Adrenal gland (tissue), 9 donors: ENCODE measurements at regions not wholly inside any gene's neighbourhood (a gene's known extent, or its start where the extent isn't known, plus 50 kb on each side); places are given as distances from the start of the nearest gene placed in this dataset.

Experiments
- DNase-seq, 7 donors: peaks; one replicate each; pipeline ENCODE4 v3.0.0-alpha.2; 2019 to 2020
- H3K27ac ChIP-seq, 5 donors: fragments of 200-600 bp; sonication (generic) in 4 of 5; 1 replicate in 3 of 5; 2 replicates in 2 of 5; pipeline versions ENCODE4 v1.5.1 to v1.8.0; 2016 to 2020; ENCODE audit warnings: mild to moderate bottlenecking in 1 of 5
- H3K27me3 ChIP-seq: fragments of 200-600 bp; 2 replicates; pipeline ENCODE4 v1.8.0; 2021
- H3K36me3 ChIP-seq, 2 donors: fragments of 200-600 bp; replicated peaks in 1 of 2; 1 replicate in 1 of 2; 2 replicates in 1 of 2; pipeline versions ENCODE4 v1.5.1 to v1.8.0; 2018 to 2022
- H3K4me1 ChIP-seq, 2 donors: fragments of 200-600 bp; replicated peaks in 1 of 2; 1 replicate in 1 of 2; 2 replicates in 1 of 2; pipeline versions ENCODE4 v1.5.1 to v1.8.0; 2018 to 2021
- H3K4me3 ChIP-seq, 4 donors: fragments of 200-600 bp; sonication (generic) in 3 of 4; one replicate each; pipeline ENCODE4 v1.5.1; 2016 to 2018
- H3K9me3 ChIP-seq, 3 donors: fragments of 200-600 bp; sonication (generic) in 1 of 3; replicated peaks in 1 of 3; 1 replicate in 2 of 3; 2 replicates in 1 of 3; pipeline versions ENCODE4 v1.5.1 to v1.8.0; 2016 to 2021
- CTCF ChIP-seq, 6 experiments: fragments of 450-650 bp in 4 of 6; fragments of 200-600 bp in 2 of 6; sonication (generic) in 1 of 6; IDR thresholded peaks; 1 replicate in 5 of 6; 2 replicates in 1 of 6; pipeline versions ENCODE4 v1.5.1 to v1.8.0; 2016 to 2021; ENCODE audit warnings: antibody characterized with exemption in 6 of 6, mild to moderate bottlenecking in 2 of 6, moderate library complexity in 1 of 6
- POLR2A ChIP-seq, 2 donors: fragments of 450-650 bp; IDR thresholded peaks; one replicate each; pipeline ENCODE4 v1.6.1; 2017; ENCODE audit warnings: antibody characterized with exemption in 2 of 2, mild to moderate bottlenecking in 2 of 2, moderate library complexity in 1 of 2
- WGBS, 4 donors: extraction: QIAGEN DNeasy Blood & Tissue Kit in 2 of 4; methylation state at CpG; one replicate each; pipeline versions ENCODE4 v1.1.5 to v1.1.7; 2013 to 2017; 5-methylcytosine and 5-hydroxymethylcytosine counted together
- intact Hi-C, 2 donors: fragments of 100-400 bp; cut with DNase I; formaldehyde crosslinking; loops; one replicate each; pipeline versions ENCODE4 v1.14.1 to v1.15.0; 2022 to 2023
- donor health status: healthy with polysubstance abuse.
- donor health status: Bipolar disorder and iron deficiency.
- donor health status: DM: yes; HTN: yes; CAD: no.
- donor health status: DM: no; HTN: no; CAD: no.
- donor health status: DM: no; HTN: no; CAD: no.

GRCh38 chr4:115323106-115323707 is 209.8 kb upstream of the NDST4 start:
- TF ChIP-seq POLR2A (IDR thresholded peaks at IDR 0.05), result no peak
- TF ChIP-seq CTCF (IDR thresholded peaks at IDR 0.05), result no peak
- Histone ChIP-seq H3K27me3 (no peaks in the 10 kb centered on the region), H3K9me3 (no peaks in the 10 kb centered on the region), H3K4me3 (no peak overlapping the region), H3K36me3 (no peaks in the 10 kb centered on the region), H3K4me1 (no peaks in the 10 kb centered on the region), H3K27ac (no peak overlapping the region)
- WGBS, 4 donors, result 54 to 65% (median 57%) methylated on average over 4 of the region's 4 CpGs
- no peak for DNase-seq
- intact Hi-C loops, result no loop called here

- no peaks in the 10 kb centered on the region for H3K9me3 ChIP-seq
- no peaks in the 10 kb centered on the region for H3K36me3 ChIP-seq
- no peak for TF ChIP-seq CTCF (IDR thresholded peaks at IDR 0.05)
- no peak for TF ChIP-seq POLR2A (IDR thresholded peaks at IDR 0.05)
- H3K27ac ChIP-seq, result no peak overlapping the region
- 78 to 83% (median 79%) methylated on average over 4 of the region's 4 CpGs for WGBS, 4 donors
- no peak overlapping the region for H3K4me3 ChIP-seq
- no peak for DNase-seq
- no peaks in the 10 kb centered on the region for H3K4me1 ChIP-seq
- H3K27me3 ChIP-seq, result no peaks in the 10 kb centered on the region
- intact Hi-C loops, result no loop called here
These were observed 201.8 kb upstream of the NDST4 start for GRCh38 chr4:115315182-115315581.

GRCh38 chr4:115310641-115311040 is 197.2 kb upstream of the NDST4 start:
- no peak for TF ChIP-seq POLR2A (IDR thresholded peaks at IDR 0.05)
- TF ChIP-seq CTCF (IDR thresholded peaks at IDR 0.05), result no peak
- Histone ChIP-seq H3K4me1 (no peaks in the 10 kb centered on the region), H3K27me3 (no peaks in the 10 kb centered on the region), H3K9me3 (no peaks in the 10 kb centered on the region), H3K36me3 (no peaks in the 10 kb centered on the region), H3K27ac (no peak overlapping the region), H3K4me3 (no peak overlapping the region)
- intact Hi-C loops, result no loop called here
- 66 to 87% (median 78%) methylated on average over 2 of the region's 2 CpGs for WGBS, 4 donors
- no peak for DNase-seq

GRCh38 chr4:115294717-115295116 is 181.3 kb upstream of the NDST4 start:
- no peaks in the 10 kb centered on the region for H3K9me3 ChIP-seq
- no peaks in the 10 kb centered on the region for H3K4me1 ChIP-seq
- intact Hi-C loops, result no loop called here
- no peak for DNase-seq
- TF ChIP-seq CTCF (IDR thresholded peaks at IDR 0.05) (no peak), POLR2A (IDR thresholded peaks at IDR 0.05) (no peak)
- H3K27me3 ChIP-seq, result no peaks in the 10 kb centered on the region
- 59 to 80% (median 64%) methylated on average over 1 of the region's 1 CpG for WGBS, 4 donors
- H3K36me3 ChIP-seq, result no peaks in the 10 kb centered on the region
- no peak overlapping the region for H3K4me3 ChIP-seq
- no peak overlapping the region for H3K27ac ChIP-seq
